Activated CD4-positive, alpha-beta T cell treated with anti-CD3 and anti-CD28 coated beads for 36 hours (primary cell): ENCODE measurements at regions not wholly inside any gene's neighbourhood (a gene's known extent, or its start where the extent isn't known, plus 50 kb on each side); places are given as distances from the start of the nearest gene placed in this dataset.
"Not testable (repeated sequence)": the region's sequence is repeated elsewhere in the genome, so short reads cannot be mapped to it uniquely, and the experiment has no call there.

Source experiments
- ATAC-seq: fragments of 200-7000 bp; cut with Tn5 transposase; one replicate; pipeline ENCODE4 v1.10.0; 2021; ENCODE audit warnings: mild to moderate bottlenecking, moderate library complexity
- CTCF ChIA-PET: fragments of 350-600 bp; sonication (Branson Sonifier 250); formaldehyde crosslinking; loops from one replicate; lab custom pipeline; 2021; ENCODE audit warnings: antibody characterized with exemption; lab: Charles Lee
- POLR2A ChIA-PET: fragments of 350-600 bp; sonication (Branson Sonifier 250); formaldehyde crosslinking; loops from one replicate; lab custom pipeline; 2021; ENCODE audit warnings: antibody characterized with exemption, inconsistent platforms; lab: Charles Lee
- DNase-seq: peaks from one replicate; pipeline ENCODE4 v3.0.0-alpha.2; 2020
- H3K27ac Mint-ChIP-seq: one replicate; pipeline ENCODE4 v1.8.0; 2021; ENCODE audit warnings: mixed read lengths
- H3K27me3 Mint-ChIP-seq: one replicate; pipeline ENCODE4 v1.8.0; 2021; ENCODE audit warnings: mixed read lengths
- H3K36me3 Mint-ChIP-seq: one replicate; pipeline ENCODE4 v1.8.0; 2021; ENCODE audit warnings: low read depth, mixed read lengths
- H3K4me1 Mint-ChIP-seq: one replicate; pipeline ENCODE4 v1.8.0; 2021; ENCODE audit warnings: mixed read lengths
- H3K4me3 Mint-ChIP-seq: one replicate; pipeline ENCODE4 v1.8.0; 2021; ENCODE audit warnings: mild to moderate bottlenecking, moderate library complexity, mixed read lengths
- H3K9me3 Mint-ChIP-seq: one replicate; pipeline ENCODE4 v1.8.0; 2021; ENCODE audit warnings: low read depth, mixed read lengths
- intact Hi-C, 2 experiments: fragments of 100-400 bp; cut with DNase I in 1 of 2; cut with micrococcal nuclease in 1 of 2; formaldehyde crosslinking; loops; one replicate each; pipeline versions ENCODE4 v1.14.2 to v1.15.1; 2022 to 2024; cut with DNase I, micrococcal nuclease

DNA sequence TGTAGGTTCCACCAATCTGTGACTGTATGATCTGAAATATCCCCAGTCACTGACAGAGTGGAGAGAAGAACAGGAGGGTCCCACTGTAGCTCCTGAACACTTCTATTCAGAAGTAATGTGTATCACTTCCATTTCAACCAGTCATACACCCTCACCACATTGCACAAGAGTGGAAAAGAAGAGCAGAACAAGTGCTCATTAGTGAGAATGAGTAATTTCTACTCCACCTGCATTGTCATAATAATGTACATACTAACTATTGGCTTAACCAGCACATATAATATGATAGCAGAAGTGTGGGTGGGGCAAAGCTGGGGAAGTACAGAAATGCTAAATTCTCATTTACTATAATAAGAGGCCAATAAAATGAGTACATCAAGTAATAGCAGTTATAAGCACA is 342.7 kb downstream of the LMO7 start:
- CTCF ChIA-PET, result interaction anchor here (0.8 kb wide), 1 partner anchor 11 kb away, joined by 4 read pairs; no protein-coding TSS in a partner anchor
- no peak overlapping the region for H3K27ac Mint-ChIP-seq
- H3K9me3 Mint-ChIP-seq, result no peaks in the 10 kb centered on the region
- H3K4me3 Mint-ChIP-seq, result no peak overlapping the region
- intact Hi-C loops, result no loop called here
- ATAC-seq (peak; percentile 33), DNase-seq (no peak)
- no peaks in the 10 kb centered on the region for H3K4me1 Mint-ChIP-seq
- H3K27me3 Mint-ChIP-seq, result no peaks in the 10 kb centered on the region
- no peaks in the 10 kb centered on the region for H3K36me3 Mint-ChIP-seq
- POLR2A ChIA-PET, result no interaction called here

DNA sequence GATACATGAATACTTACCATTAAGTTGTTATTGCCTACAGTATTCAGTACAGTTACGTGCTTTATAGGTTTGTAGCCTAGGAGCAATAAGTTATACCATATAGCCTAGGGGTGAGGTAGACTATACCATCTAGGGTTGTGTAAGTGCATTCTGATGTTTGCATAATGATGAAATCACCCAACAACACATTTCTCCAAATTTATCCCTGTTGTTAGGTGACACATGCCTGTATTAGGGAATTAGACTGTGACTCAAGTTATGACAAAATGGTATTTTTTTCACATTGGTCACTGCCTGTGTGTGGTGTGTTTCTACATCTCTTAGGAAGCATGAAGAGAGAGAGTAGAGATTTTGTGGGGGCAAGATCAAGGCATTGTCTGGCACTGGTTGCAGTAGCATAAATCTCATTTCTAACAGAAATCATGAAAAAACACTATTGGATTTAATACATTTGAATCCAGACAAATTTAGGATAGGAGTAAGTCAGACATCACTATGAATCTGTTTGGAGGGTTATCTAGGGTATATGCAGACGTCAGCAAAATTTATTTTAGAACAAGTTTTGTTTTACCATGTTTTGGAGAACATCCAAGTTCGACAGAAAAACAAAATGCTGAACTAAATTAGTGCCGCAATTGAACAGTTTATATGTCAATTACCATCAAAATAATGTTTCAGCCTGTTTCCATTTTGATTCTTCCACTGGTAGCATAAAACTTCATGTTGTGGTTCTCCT is 332.1 kb downstream of the LMO7 start:
- intact Hi-C loops, result no loop called here
- ATAC-seq (no peak), DNase-seq (no peak)
- Mint-ChIP-seq H3K27ac (no peak overlapping the region), H3K4me3 (no peak overlapping the region), H3K27me3 (peaks cover 4% of the 10 kb centered on the region), H3K36me3 (no peaks in the 10 kb centered on the region), H3K4me1 (no peaks in the 10 kb centered on the region), H3K9me3 (no peaks in the 10 kb centered on the region)
- CTCF ChIA-PET, result no interaction called here
- POLR2A ChIA-PET, result no interaction called here

- CTCF ChIA-PET, result no interaction called here
- ATAC-seq, result no peak
These were observed 327.2 kb downstream of the LMO7 start for GRCh38 chr13:75963302-75963701.

GRCh38 chr13:75961911-75962310 is 325.8 kb downstream of the LMO7 start:
- no peaks in the 10 kb centered on the region for H3K36me3 Mint-ChIP-seq
- intact Hi-C loops, result no loop called here
- H3K9me3 Mint-ChIP-seq, result no peaks in the 10 kb centered on the region
- DNase-seq (no peak), ATAC-seq (no peak)
- no peaks in the 10 kb centered on the region for H3K4me1 Mint-ChIP-seq
- POLR2A ChIA-PET, result no interaction called here
- H3K4me3 Mint-ChIP-seq, result no peak overlapping the region
- CTCF ChIA-PET, result no interaction called here
- H3K27me3 Mint-ChIP-seq, result peaks cover 7% of the 10 kb centered on the region
- H3K27ac Mint-ChIP-seq, result no peak overlapping the region

More at GRCh38 chr13:75963302-75963701, 327.2 kb downstream of the LMO7 start:
- Mint-ChIP-seq H3K4me1 (no peaks in the 10 kb centered on the region), H3K27ac (no peak overlapping the region), H3K36me3 (no peaks in the 10 kb centered on the region), H3K27me3 (peaks cover 7% of the 10 kb centered on the region), H3K4me3 (no peak overlapping the region), H3K9me3 (no peaks in the 10 kb centered on the region)
- intact Hi-C loops, result no loop called here
- no peak for DNase-seq
- POLR2A ChIA-PET, result no interaction called here

GRCh38 chr13:75960538-75960994 is 324.4 kb downstream of the LMO7 start:
- H3K9me3 Mint-ChIP-seq, result no peaks in the 10 kb centered on the region
- H3K27ac Mint-ChIP-seq, result no peak overlapping the region
- DNase-seq (no peak), ATAC-seq (no peak)
- no peaks in the 10 kb centered on the region for H3K4me1 Mint-ChIP-seq
- H3K27me3 Mint-ChIP-seq, result peaks cover 7% of the 10 kb centered on the region
- CTCF ChIA-PET, result no interaction called here
- intact Hi-C loops, result no loop called here
- no peak overlapping the region for H3K4me3 Mint-ChIP-seq
- no peaks in the 10 kb centered on the region for H3K36me3 Mint-ChIP-seq
- POLR2A ChIA-PET, result no interaction called here

DNA sequence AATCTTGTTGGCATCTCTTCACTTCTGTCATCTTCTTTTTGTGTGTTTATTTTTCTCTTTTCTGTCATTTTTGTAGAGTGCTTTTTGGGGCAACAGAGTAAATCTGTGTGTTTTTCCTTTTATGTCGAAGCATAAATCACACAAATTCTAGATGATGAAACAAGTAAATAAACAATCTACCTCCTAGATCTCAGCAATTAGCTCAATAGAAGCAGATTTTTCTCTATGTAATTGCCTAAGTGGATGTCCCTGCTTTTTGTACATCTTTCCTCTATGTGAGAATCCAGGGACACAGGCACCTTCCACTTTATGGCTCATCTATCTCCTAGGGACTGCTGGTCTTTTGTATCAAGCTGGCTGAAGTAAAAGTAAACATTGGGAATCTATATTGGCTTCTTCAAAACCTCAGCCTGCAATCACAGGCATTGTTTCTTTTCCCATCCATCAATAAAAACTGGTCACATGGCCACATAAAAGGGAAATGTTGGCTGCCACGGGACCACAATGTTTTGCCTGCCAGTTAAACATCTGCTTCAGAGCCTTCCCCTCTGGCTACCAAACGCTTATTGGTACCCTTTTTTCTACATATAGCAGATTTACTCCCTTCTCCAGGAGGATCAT is 323.8 kb downstream of the LMO7 start:
- Mint-ChIP-seq H3K27ac (no peak overlapping the region), H3K36me3 (no peaks in the 10 kb centered on the region), H3K4me3 (no peak overlapping the region), H3K9me3 (peaks cover 2% of the 10 kb centered on the region), H3K4me1 (no peaks in the 10 kb centered on the region), H3K27me3 (peaks cover 9% of the 10 kb centered on the region)
- DNase-seq (no peak), ATAC-seq (no peak)
- ChIA-PET CTCF (no interaction called here), POLR2A (no interaction called here)
- intact Hi-C loops, result no loop called here

- ATAC-seq, H3K36me3 Mint-ChIP-seq, POLR2A ChIA-PET, H3K4me1 Mint-ChIP-seq, H3K27ac Mint-ChIP-seq, intact Hi-C loops, DNase-seq, H3K27me3 Mint-ChIP-seq, CTCF ChIA-PET, H3K4me3 Mint-ChIP-seq, H3K9me3 Mint-ChIP-seq: not testable (repeated sequence)
These were observed 317.5 kb downstream of the LMO7 start for GRCh38 chr13:75953589-75953988.

DNA sequence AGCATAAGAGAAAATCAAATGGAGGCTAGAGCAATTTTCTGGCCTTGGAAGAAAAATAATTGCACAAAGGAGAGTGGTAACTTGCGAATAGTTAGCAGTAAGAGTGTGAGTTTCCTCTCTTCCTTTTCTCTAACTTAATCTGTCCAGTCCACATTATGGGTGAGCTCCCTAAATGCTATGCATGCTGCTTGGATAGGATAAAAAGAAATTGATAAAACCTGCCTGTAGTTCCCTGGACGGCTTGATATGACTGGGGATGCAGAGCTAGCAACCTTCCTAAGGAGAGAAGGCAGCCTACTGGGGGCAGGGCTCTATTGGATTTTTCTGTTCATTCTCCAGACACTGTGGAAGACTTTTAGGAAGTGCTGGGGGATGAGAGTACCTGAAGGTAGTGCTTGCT is 311.3 kb downstream of the LMO7 start:
- ChIA-PET POLR2A (no interaction called here), CTCF (no interaction called here)
- peaks cover 7% of the 10 kb centered on the region for H3K27me3 Mint-ChIP-seq
- H3K4me3 Mint-ChIP-seq, result no peak overlapping the region
- H3K4me1 Mint-ChIP-seq, result no peaks in the 10 kb centered on the region
- H3K36me3 Mint-ChIP-seq, result no peaks in the 10 kb centered on the region
- no peaks in the 10 kb centered on the region for H3K9me3 Mint-ChIP-seq
- no peak overlapping the region for H3K27ac Mint-ChIP-seq
- intact Hi-C loops, result no loop called here
- DNase-seq, result no peak
- no peak for ATAC-seq

GRCh38 chr13:75946536-75947284 is 310.6 kb downstream of the LMO7 start:
- DNase-seq (no peak), ATAC-seq (no peak)
- H3K36me3 Mint-ChIP-seq, result no peaks in the 10 kb centered on the region
- no peaks in the 10 kb centered on the region for H3K4me1 Mint-ChIP-seq
- peaks cover 8% of the 10 kb centered on the region for H3K27me3 Mint-ChIP-seq
- no peaks in the 10 kb centered on the region for H3K9me3 Mint-ChIP-seq
- POLR2A ChIA-PET, result no interaction called here
- CTCF ChIA-PET, result no interaction called here
- H3K27ac Mint-ChIP-seq, result no peak overlapping the region
- intact Hi-C loops, result no loop called here
- no peak overlapping the region for H3K4me3 Mint-ChIP-seq

- DNase-seq, result no peak
- Mint-ChIP-seq H3K36me3 (no peaks in the 10 kb centered on the region), H3K4me3 (no peak overlapping the region), H3K9me3 (no peaks in the 10 kb centered on the region), H3K27me3 (peaks cover 8% of the 10 kb centered on the region), H3K27ac (no peak overlapping the region), H3K4me1 (no peaks in the 10 kb centered on the region)
- POLR2A ChIA-PET, result no interaction called here
- no peak for ATAC-seq
- intact Hi-C loops, result no loop called here
- CTCF ChIA-PET, result no interaction called here
These were observed 309.8 kb downstream of the LMO7 start for GRCh38 chr13:75945841-75946482.

DNA sequence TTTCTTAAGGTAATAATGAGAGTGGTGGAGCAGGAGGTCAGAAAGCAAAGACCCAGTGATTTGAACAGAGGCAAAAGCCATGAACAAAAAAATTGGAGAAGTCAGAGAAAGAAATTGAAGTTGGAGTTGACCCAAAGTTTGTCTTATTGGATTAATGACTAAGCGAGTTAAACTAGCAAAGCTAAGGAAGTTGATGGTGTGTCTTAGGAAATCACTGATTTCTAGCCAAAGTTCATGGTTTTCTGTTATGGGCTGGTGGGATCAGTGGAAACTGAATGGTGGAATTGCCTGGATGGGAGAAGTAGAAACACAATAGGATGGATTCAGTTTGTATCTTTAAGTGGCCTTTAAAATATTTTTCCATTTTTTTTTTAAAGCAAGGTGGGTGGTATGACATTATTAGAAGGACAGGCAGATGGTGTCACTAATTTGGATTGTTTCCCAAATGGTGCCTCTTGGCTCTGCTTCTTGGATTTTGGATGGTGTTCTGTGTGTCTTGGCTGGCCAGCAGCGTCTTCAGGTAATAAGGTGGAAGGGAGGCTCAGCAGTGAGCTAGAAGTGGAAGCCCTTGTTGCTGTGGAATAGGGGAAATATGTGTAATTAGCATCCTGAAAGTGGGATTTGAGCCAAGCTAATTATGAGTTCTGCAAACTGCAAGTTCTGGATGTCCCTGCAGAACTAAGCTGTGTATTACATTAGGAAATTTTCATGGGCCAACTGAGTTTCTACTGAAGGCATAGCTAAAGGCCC is 302.9 kb downstream of the LMO7 start:
- ChIA-PET CTCF (no interaction called here), POLR2A (no interaction called here)
- H3K4me3 Mint-ChIP-seq, result no peak overlapping the region
- intact Hi-C loops, result no loop called here
- H3K27ac Mint-ChIP-seq, result no peak overlapping the region
- no peak for ATAC-seq
- no peaks in the 10 kb centered on the region for H3K36me3 Mint-ChIP-seq
- no peak for DNase-seq
- no peaks in the 10 kb centered on the region for H3K4me1 Mint-ChIP-seq
- no peaks in the 10 kb centered on the region for H3K9me3 Mint-ChIP-seq
- peaks cover 8% of the 10 kb centered on the region for H3K27me3 Mint-ChIP-seq
